ENCODE measurements at regions not wholly inside any gene's neighbourhood (a gene's known extent, or its start where the extent isn't known, plus 50 kb on each side); places are given as distances from the start of the nearest gene placed in this dataset.

DNA sequence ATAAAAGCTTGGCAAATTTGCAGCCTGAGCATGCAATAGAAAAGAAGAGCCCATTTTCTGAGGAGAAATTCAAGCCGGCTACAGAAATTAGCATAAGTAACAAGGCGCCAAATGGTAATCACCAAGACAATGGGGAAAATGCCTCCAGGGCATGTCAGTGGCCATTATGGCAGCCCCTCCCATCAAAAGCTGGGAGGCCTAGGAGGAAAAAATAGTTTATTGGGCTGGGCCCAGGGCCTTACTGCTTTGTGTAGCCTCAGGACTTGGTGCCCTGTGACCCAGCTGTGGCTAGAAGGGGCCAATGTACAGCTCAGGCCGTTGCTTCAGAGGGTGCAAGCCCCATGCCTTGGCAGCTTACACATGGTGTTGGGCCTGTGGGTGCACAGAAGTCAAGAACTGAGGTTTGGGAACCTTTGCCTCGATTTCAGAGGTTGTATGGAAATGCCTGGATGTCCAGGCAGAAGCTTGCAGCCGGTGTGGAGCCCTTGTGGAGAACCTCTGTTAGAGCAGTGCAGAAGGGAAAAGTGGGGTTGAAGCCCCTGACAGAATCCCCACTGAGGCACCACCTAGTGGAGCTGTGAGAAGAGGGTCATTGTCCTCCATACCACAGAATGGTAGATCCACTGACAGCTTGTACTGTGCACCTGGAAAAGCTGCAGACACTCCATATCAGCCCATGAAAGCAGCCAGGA lies 328.5 kb upstream of the MAP3K7 start:
- Histone ChIP-seq H3K27me3 (replicated peaks; ENCODE audit: insufficient read depth, low read length) (no peaks in the 10 kb centered on the region), H3K9ac (ENCODE audit: low read length) (no peak overlapping the region), H3K79me2 (ENCODE audit: low read length) (no peaks in the 10 kb centered on the region), H3K27ac (ENCODE audit: low read length) (no peak overlapping the region), H3F3A (ENCODE audit: insufficient read depth, low read length) (no peaks in the 10 kb centered on the region), H3K4me1 (ENCODE audit: low read length) (no peaks in the 10 kb centered on the region), H3K4me2 (ENCODE audit: low read depth, low read length) (no peak overlapping the region), H2AFZ (ENCODE audit: low read length) (no peak overlapping the region), H3K9me3 (replicated peaks; ENCODE audit: insufficient read depth, low read length) (no peaks in the 10 kb centered on the region), H3K4me3 (ENCODE audit: low read length) (no peak overlapping the region), H3K9me2 (replicated peaks; ENCODE audit: insufficient read depth, low read length) (no peaks in the 10 kb centered on the region), H3K36me3 (replicated peaks; ENCODE audit: insufficient read depth, low read length) (no peaks in the 10 kb centered on the region), H4K20me1 (ENCODE audit: insufficient read depth, low read length) (no peaks in the 10 kb centered on the region)
- no peak for TF ChIP-seq CTCF (IDR thresholded peaks at IDR 0.05; ENCODE audit: low read length)
- no peak for TF ChIP-seq EZH2phosphoT487 (IDR thresholded peaks at IDR 0.05; ENCODE audit: low read length)
- no peak for TF ChIP-seq EZH2 (optimal IDR thresholded peaks at IDR 0.05; ENCODE audit: low read depth, low read length)
- DNase-seq: no peak

- no peak overlapping the region for H3K9ac ChIP-seq (ENCODE audit: low read length)
- TF ChIP-seq EZH2phosphoT487 (IDR thresholded peaks at IDR 0.05; ENCODE audit: low read length) (no peak), CTCF (IDR thresholded peaks at IDR 0.05; ENCODE audit: low read length) (no peak), EZH2 (optimal IDR thresholded peaks at IDR 0.05; ENCODE audit: low read depth, low read length) (no peak)
- no peak overlapping the region for H3K4me3 ChIP-seq (ENCODE audit: low read length)
- H3K9me3 ChIP-seq (replicated peaks; ENCODE audit: insufficient read depth, low read length): no peaks in the 10 kb centered on the region
- no peaks in the 10 kb centered on the region for H3K79me2 ChIP-seq (ENCODE audit: low read length)
- H3K9me2 ChIP-seq (replicated peaks; ENCODE audit: insufficient read depth, low read length): no peaks in the 10 kb centered on the region
- H3K4me1 ChIP-seq (ENCODE audit: low read length): no peaks in the 10 kb centered on the region
- H4K20me1 ChIP-seq (ENCODE audit: insufficient read depth, low read length): no peaks in the 10 kb centered on the region
- no peak for DNase-seq
- no peaks in the 10 kb centered on the region for H3F3A ChIP-seq (ENCODE audit: insufficient read depth, low read length)
- H2AFZ ChIP-seq (ENCODE audit: low read length): no peak overlapping the region
- no peak overlapping the region for H3K27ac ChIP-seq (ENCODE audit: low read length)
- H3K4me2 ChIP-seq (ENCODE audit: low read depth, low read length): no peak overlapping the region
- no peaks in the 10 kb centered on the region for H3K27me3 ChIP-seq (replicated peaks; ENCODE audit: insufficient read depth, low read length)
- H3K36me3 ChIP-seq (replicated peaks; ENCODE audit: insufficient read depth, low read length): no peaks in the 10 kb centered on the region
Observed at GRCh38 chr6:90914312-90914711, 327.4 kb upstream of the MAP3K7 start.

- no peaks in the 10 kb centered on the region for H3F3A ChIP-seq (ENCODE audit: insufficient read depth, low read length)
- no peaks in the 10 kb centered on the region for H3K27me3 ChIP-seq (replicated peaks; ENCODE audit: insufficient read depth, low read length)
- no peak overlapping the region for H3K4me2 ChIP-seq (ENCODE audit: low read depth, low read length)
- no peak overlapping the region for H3K4me3 ChIP-seq (ENCODE audit: low read length)
- H3K27ac ChIP-seq (ENCODE audit: low read length): no peak overlapping the region
- no peaks in the 10 kb centered on the region for H3K79me2 ChIP-seq (ENCODE audit: low read length)
- DNase-seq: no peak
- H4K20me1 ChIP-seq (ENCODE audit: insufficient read depth, low read length): no peaks in the 10 kb centered on the region
- no peaks in the 10 kb centered on the region for H3K36me3 ChIP-seq (replicated peaks; ENCODE audit: insufficient read depth, low read length)
- no peaks in the 10 kb centered on the region for H3K9me2 ChIP-seq (replicated peaks; ENCODE audit: insufficient read depth, low read length)
- H2AFZ ChIP-seq (ENCODE audit: low read length): no peak overlapping the region
- no peaks in the 10 kb centered on the region for H3K9me3 ChIP-seq (replicated peaks; ENCODE audit: insufficient read depth, low read length)
- no peak overlapping the region for H3K9ac ChIP-seq (ENCODE audit: low read length)
- H3K4me1 ChIP-seq (ENCODE audit: low read length): no peaks in the 10 kb centered on the region
- TF ChIP-seq CTCF (IDR thresholded peaks at IDR 0.05; ENCODE audit: low read length): no peak
Observed at GRCh38 chr6:90913266-90913960, 326.5 kb upstream of the MAP3K7 start.

Measured in MM.1S (cell line).